NCI-H446 treated with DMSO at 0.1 percent for 48 hours (cell line): ENCODE measurements at regions not wholly inside any gene's neighbourhood (a gene's known extent, or its start where the extent isn't known, plus 50 kb on each side); places are given as distances from the start of the nearest gene placed in this dataset.
"Not testable (repeated sequence)": the region's sequence is repeated elsewhere in the genome, so short reads cannot be mapped to it uniquely, and the experiment has no call there.

Source experiments
- DNase-seq: peaks from one replicate; lab custom pipeline; 2025; lab: John Stamatoyannopoulos, UW

DNA sequence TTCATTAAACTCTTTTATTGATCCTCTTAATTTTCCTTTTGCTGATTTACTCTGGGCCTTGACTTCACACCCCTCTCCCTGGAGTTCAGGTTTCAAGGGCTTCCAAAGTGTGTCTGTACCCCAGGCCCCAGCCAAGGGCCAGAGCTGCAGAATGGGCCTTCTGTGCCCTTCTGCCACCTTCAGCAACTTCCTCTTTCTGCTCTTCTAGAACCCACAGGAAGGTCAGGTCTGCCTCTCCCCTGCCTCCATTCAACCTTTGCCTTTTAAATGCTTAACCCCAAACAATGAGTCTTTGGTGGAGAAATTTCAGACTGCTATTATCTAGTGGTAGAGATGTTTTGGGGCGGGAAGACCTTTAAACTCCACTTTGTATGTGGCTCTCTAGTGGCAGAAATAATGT lies 63.1 kb downstream of the TSN start:
- no peak for DNase-seq

DNA sequence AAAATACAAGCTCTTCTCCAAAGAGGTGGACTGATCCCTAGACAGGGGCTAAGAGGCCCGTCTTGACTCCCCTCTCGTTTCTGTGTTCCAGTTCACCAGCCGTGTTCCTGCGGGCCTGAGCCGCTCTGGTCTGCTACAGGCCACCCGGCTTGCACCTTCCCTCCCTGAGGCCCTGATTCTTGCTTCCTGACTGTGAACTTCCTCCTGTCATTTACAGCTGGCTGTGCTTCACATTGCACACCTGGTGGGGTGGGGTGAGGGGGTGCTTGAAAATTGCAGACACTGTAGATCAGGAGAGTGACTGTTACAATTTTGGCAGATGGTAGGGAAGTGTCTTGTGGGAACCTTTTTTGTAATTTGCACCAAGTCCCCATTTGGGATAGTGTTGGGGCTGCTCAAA lies 64.4 kb downstream of the TSN start:
- no peak for DNase-seq

DNA sequence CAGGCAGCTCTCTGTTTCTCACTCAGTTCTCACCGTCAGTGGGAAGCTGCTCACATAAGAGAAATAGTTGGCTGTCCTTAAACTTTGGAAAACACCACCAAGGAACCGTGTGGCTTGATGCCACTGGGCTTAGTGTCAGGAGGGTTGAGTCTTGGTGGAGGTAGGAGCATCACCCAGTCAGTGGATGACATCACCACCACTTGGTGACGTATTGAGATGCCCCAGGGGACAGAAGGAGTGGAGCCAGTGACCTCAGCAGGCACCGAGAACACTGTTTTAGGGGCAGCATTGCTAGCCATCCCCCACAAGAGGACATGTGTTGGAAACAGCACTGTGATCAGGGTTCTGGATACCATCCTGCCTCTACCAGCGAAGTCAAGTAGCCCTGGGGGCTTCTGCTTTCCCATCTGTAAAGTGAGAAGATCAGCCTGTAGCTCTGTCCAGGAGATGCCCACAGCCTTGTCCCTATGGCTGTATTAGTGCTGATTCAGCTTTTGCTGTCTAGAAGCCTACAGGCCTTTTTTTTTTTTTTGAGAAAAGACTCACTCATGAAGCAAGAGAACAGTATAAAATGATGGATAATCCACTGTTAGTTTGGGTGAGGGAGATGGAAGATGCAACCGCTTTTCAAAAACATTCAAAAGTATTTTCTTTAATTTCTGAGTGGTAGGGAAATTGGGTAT lies 66.2 kb downstream of the TSN start:
- DNase-seq, result no peak

DNA sequence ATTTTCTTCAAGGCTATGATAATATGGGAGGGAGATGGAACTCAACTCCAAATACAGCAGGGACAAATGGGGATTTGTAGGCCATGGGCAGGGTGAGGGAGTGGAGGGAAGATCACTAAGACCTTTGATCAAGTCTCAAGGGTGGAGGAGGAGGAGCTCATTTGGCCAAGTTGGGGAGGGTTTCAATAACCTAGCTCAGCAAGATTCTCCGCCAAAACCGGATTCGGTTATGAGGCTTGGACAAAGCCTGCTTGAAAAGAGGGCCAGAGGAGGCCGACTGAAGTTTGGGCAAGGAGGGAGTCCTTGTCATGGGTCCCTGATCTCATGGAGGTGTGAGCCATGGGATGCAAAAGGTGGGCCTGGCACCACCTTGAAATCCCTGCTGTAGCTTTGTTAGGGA lies 68.8 kb downstream of the TSN start:
- no peak for DNase-seq

DNA sequence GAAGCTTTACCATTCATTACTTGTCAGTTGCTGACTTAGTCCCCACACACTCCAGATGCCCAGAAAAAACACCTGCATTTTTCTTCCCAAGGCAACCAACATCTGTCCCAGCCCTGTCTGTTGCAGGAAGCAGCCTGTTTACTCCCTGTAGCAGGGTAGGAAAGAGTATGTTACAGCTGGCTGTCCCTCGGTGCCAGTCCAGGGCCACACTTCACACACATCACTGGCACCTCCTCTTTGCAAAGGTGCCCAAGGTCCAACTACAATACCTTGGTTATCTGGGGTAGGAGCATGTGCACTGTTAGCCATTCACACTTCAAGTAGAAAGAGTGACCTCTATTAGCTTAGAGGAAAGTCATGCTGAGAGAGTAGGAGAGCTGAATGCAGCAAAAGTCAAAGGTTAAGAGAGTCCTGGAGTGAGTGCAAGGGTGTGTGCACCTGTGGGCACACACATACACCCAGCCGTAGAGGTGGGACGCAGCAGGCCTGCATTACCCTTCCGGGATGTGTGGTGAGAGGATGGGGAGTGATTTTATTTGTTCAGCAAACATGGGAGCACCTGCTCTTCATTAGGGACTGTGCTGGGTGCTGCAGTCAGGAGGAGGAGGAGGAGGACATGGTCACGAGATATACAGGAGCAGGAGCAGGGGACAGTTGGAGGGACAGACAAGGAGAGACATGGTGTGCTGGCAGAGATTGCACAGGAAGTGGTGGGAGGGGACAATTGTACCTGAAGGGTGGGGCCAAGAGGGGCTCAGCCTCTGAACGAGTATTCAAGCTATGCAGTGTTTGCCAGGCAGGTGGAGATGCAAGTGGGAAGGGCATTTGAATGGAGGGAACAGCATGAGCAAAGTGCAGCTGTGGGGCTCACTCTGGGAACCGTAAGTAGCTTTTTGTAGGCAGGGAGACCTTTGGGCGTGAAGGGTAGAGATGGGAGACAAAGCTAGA lies 69.8 kb downstream of the TSN start:
- no peak for DNase-seq

DNA sequence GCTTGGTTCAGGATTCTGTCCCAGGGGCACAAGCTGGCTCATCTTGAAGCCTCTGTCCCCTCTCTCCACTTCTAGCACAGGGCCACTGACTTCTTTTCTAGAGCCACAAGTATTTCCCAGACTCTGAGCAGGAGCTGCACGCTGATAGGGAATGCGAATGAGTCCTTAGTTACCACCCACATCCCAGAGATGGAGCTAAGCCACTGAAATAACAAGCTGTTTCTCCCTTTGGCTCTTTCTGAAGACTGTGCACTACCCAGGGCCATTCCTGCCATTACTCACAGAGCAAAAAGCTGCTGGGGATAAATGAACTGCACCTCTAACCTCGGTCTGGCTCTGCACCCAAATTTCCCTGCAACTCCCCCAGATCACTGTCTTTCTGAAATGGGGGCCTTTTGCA lies 70.6 kb downstream of the TSN start:
- DNase-seq, result no peak

DNA sequence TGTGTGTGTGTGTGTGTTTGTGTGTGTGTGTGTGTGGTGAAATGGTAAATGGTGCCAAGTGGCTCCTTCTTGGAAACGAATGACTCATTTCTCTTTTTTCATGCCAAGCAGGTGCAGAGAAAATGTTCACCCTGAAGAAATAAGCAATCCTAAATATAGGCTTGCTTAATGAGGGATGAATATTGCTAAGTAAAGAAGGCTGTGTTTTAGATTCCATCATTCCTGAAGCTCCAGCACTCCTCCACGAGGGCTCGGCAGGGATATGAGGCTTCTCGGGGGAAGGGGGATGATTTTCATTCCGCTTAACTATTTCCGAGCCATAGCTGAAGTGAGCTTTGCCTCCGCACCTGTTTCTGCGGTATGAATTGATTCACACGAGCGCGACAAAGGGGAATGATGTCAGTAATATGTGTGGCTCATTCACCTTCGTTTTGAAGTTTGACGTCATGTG lies 72.9 kb downstream of the TSN start:
- DNase-seq, result no peak

DNA sequence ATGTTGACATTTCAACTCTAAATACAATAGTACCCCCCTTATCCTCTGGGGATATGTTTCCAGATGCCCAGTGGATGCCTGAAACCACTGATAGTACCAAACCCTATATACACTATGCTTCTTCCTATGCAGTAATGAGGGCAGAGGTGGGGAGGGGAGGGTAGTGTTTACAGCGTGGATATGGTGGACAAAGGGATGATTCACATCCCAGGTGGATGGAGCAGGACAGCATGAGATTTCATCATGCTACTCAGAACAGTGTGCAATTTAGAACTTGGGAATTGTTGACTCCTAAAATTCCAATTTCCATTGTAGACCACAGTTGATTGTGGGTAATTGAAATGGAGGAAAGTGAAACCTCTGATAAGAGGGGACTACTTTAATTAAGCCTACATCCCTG lies 75.4 kb downstream of the TSN start:
- no peak for DNase-seq

DNA sequence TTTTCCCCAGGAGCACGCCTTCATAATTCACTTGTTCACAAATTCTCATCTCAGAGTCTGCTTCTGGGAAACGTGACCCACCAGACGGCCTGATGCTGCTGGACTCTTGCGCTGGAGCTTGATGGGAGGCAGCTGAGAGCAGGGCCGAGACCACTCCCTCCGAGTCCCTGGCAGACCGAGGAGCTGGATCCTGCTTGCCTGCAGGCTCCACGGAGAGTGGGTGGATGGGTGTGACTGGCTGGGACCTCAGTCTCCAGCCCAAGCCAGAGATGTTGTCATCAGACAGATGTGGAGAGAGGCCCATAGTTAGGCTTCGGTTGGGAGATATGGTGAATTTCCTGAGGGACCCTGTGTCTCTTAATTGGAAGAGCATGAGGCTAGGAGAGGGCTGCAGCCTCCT lies 76.4 kb downstream of the TSN start:
- no peak for DNase-seq

DNA sequence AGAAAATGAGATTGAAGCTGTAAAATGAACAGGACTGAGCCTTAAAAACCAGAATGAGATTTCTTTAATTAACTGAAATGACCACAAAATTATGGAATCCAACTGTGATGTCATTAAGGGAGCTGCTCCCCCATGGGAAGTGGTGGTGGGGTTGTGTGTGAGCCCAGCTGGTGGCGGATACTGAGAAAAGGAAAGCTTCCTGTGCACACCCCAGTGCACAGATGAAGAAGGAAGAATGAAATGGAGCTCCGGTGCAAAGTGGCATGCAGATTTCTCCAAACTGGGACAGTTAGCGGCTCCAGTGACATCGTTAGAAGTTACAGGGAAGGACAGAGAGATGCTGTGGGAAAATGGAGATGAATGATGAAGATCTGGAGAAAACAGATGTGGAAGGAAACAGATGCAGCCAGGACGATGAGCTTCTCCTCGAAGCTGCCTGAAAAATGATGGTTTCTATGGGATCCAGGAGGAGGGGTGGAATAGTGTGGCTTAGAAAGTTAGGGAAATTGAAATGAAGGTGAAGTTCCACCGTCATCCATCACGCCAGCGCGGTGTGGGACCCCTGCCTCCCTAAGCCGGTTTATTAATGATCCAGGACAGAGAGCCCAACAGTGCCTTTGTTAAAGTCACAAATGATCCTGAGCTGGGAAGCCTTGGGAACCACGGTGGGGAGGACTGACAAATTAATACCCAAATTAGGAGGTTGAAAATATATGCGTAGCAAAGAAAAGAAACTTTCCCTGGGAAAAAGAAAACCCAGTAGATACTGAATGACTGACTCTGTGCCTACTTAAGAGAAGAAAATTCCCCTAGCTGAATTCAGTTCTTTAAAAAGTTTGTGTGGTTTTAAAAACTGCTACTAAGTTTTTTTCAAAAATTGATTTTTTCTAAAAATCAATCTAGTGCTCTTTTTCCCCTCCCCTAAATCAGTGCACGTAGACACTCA lies 77.2 kb downstream of the TSN start:
- no peak for DNase-seq

DNA sequence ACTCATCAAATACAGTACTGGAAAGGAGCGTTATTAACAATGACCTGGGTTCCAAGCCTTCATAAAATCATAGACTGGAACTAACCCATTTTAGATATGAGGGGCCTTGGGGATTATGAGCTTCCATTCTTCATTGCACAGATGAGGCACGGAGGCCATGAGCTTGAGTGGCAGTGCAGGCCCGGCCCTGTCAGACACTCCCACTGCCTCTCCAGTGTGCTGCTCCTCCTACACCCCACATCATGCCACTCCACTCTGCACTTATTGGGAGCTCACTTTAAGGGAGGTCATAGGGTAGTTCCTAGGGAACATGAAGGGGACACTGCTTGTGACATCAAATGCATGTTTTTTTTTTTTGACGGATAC lies 77.9 kb downstream of the TSN start:
- DNase-seq, result no peak

DNA sequence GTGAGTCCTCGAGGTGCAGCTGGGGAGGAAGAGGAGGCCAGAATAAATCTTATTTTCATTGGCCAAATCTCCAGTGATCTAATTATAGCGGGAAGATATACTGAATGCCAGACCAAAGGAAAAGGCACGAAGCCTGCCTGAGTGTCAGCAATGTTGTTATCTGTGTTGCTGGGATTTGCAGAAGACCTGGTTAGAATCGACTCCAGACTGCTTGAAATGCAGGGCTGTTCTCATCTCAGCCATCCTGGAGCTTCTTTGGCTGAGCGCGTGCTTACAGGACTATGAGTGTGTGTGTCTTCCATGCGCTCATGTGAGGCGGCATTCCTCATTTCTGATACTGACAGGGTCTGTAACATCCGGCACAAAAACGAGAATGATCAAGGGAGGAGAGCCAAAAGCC lies 81.2 kb downstream of the TSN start:
- no peak for DNase-seq

DNA sequence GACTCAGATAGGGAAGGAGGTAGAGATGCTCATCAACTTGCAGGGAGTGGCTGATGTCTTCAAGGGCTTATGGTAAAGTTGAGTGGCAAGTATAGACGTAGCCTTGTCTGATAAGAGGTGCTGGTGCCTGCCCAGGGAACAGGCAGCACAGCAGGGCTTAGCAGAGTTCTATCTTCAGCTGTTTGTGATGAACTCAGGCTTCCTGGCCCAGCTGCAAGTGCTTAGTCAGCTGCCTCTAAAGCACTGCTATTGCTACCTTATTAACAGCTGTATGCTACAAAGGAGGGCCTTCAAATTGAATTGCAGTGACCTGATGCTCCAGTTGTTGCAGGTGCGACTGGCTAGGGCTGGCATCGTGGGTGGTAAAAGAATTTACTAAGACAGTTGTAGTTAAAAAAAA lies 82.1 kb downstream of the TSN start:
- no peak for DNase-seq

DNA sequence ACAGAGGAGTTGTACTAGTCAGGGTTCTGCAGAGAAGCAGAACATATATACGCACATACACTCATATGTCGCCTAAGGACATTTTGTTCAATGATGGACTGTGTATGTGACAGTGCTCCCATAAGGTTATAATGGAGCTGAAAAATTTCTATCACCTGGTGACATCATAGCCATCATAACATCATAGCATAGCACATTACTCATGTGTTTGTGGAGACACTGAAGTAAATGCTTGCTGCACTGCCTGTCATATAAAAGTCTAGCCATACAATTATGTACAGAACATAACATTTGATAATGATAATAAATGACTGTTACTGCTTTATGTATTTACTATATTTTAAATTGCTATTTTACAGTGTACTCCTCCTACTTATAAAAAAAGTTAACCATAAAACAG lies 83.1 kb downstream of the TSN start:
- DNase-seq, result no peak

DNA sequence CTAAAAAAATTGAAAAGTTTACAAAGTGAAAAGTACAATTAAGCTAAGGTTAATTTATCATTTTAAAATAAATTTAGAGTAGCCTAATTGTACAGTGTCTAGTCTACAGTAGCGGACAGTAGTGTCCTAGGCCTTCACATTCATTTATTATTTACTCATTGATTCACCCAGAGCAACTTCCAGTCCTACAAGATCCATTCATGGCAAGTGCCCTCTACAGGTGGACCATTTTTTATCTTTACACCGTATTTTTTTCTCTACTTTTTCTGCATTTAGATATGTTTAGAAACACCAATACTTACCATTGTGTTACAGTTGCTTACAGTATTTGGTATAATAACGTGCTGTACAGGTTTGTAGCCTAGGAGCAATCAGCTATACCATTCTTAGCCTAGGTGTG lies 84.1 kb downstream of the TSN start:
- no peak for DNase-seq

DNA sequence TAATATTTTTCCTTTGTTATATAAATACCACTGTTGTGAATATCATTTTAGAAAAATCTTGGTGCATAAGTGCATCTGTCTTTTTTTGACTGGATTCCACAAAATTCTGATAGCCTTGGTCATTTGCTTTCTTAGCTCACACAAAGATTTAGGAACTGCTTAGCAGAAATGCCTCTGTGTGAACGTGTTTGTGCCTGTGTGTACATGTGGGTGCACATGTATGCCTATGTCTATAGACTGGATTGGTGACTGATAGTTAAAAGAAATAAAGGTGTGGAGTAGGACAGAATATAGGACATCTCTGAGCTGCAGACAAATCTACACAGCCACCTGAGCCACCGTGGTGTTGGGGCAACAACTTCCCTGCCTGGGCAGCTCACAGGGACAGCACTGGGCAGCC lies 93.8 kb downstream of the TSN start:
- DNase-seq, result no peak

DNA sequence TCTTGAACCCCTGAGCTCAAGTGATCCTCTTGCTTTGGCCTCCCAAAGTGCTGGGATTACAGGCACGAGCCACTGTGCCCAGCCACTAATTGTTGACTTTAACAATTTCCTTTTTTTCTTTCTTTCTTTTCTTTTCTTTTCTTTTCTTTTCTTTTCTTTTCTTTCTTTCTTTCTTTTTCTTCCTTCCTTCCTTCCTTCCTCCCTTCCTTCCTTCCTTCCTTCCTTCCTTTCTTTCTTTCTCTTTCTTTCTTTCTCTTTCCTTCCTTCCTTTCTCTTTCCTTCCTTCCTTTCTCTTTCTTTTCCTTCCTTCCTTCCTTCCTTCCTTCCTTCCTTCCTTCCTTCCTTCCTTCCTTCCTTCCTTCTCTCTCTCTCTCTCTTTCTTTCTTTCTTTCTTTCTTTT lies 97.7 kb downstream of the TSN start:
- not testable (repeated sequence) for DNase-seq

DNA sequence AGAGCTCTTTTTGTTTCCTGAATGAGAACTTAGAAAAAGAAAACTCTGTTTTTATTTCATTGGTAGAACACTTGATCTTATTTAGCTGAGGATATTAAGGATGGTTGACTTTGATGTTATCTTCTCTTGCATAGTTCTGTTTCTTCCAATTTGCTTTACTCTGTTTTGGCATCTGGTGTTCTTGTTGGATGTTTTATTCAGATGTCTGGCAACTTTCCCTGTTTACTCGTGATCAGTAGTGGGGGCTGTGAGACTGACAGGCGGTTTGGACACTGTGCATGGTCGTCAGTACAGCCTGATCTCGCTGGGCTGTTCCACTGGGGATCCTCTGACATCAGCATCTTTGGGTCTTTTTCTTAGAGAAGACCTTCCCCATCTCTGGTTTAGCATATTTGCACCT lies 100.1 kb downstream of the TSN start:
- no peak for DNase-seq

DNA sequence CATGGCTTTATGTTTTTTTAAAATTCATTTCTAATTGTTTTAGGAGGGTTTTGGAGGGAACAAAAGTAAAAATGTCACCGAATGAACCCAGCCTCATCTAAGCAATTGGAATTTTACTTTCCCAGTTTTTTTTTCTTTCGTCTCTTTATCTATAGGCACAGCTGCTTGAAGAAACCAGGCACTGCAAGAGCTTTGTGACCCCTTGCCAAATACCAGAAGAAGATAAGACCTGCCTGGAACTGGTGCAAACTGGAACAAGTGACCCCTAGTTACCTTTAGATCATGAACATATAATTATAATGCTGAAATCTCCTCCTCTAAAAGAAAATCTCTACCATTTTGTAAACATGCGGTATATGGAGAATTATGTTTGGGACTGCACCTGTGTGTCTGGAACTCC lies 100.9 kb downstream of the TSN start:
- DNase-seq, result no peak

DNA sequence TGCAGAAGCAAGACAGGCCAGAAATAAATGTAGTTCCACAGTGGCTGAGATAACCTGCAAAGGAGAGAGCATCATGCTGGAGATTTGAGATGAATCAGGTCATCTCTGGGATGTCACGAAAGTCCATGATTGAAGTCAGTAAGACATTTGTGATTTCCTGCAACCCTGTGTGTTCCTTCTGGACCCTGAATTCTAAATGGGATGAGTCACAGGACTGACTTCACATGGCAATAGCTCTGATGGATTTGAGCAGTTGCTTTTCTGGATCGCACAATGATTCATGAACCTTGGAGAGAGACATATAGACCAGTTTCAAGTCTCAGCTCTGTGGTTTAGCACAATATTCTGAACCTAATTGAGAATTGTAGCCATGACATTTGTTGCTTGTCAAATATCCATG lies 102.9 kb downstream of the TSN start:
- DNase-seq, result no peak

DNA sequence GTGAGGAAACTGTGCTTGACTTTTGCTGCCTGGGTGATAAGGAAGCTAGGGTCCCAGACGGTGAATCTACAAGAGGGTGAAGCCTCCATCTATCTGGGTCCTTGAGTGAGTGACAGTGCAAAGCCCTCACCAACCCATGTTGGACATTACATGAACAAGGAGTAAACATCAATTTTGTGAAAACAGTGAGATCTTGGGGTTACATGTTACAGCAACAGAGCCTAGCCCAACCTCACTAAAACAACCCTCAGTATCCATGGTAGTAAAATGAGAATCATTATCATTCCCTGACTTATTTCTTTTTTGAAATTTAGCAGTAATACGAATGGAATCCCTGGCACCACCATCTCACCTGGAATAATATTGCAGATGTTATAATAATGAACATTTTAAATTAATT lies 103.4 kb downstream of the TSN start:
- no peak for DNase-seq

DNA sequence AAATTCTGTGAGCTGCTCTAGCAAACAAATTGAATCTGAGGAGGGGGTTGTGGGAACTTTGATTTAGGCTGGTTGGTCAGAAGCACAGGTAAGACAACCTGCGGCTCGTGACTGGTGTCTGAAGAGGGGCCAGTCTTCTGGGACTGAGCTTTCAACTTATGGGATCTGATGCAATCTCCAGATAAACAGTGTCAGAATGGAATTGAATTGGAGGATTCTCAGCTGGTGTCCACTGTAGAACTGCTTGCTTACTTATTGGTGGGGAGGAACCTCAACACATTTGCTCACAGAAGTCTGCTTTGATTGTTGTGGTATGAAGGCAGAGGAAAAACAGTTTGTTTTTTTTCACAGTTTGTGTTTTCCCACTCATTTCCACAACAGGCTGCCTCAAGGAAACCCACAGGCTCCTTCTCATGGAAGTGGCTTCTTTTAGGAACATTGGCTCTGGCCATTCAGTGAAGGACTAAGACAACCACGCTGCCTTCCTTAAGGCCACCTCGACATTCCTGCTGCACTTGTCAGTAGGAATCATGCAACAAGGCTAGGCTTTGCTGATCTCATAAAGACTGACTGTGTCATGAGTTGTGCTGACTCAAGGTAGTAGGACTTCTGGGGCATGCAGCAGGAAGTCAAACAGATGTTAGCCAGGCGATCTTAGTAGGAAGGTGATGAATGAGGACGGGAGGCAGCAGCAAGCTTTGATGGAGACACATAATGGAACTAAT lies 104.7 kb downstream of the TSN start:
- DNase-seq, result no peak
